MM.1S (cell line): ENCODE measurements at regions not wholly inside any gene's neighbourhood (a gene's known extent, or its start where the extent isn't known, plus 50 kb on each side); places are given as distances from the start of the nearest gene placed in this dataset.

ENCODE experiments used
- DNase-seq: peaks from one replicate; pipeline ENCODE4 v3.0.0-alpha.2; 2015
- H2AFZ ChIP-seq: fragments of 300-600 bp; sonication (generic); 2 replicates; pipeline ENCODE4 v1.6.0; 2016; ENCODE audit warnings: antibody characterized with exemption, low read length
- H3F3A ChIP-seq: fragments of 300-600 bp; sonication (generic); 2 replicates; pipeline ENCODE4 v1.6.1; 2016; ENCODE audit warnings: mild to moderate bottlenecking, antibody characterized with exemption, low read length, moderate library complexity, mixed read lengths; ENCODE audit not compliant: insufficient read depth
- H3K27ac ChIP-seq: fragments of 300-600 bp; sonication (generic); 2 replicates; pipeline ENCODE4 v1.5.1; 2016; ENCODE audit warnings: mild to moderate bottlenecking, low read length
- H3K27me3 ChIP-seq: fragments of 300-600 bp; sonication (generic); replicated peaks from 2 replicates; pipeline ENCODE4 v1.6.0; 2016; ENCODE audit warnings: low read length; ENCODE audit not compliant: insufficient read depth
- H3K36me3 ChIP-seq: fragments of 300-600 bp; sonication (generic); replicated peaks from 2 replicates; pipeline ENCODE4 v1.6.1; 2016; ENCODE audit warnings: mild to moderate bottlenecking, low read length, mixed read lengths; ENCODE audit not compliant: insufficient read depth
- H3K4me1 ChIP-seq: fragments of 300-600 bp; sonication (generic); 2 replicates; pipeline ENCODE4 v1.6.1; 2016; ENCODE audit warnings: low read length, mixed read lengths
- H3K4me2 ChIP-seq: fragments of 300-600 bp; sonication (generic); 2 replicates; pipeline ENCODE4 v1.6.0; 2016; ENCODE audit warnings: low read depth, low read length
- H3K4me3 ChIP-seq: fragments of 300-600 bp; sonication (generic); 2 replicates; pipeline ENCODE4 v1.5.1; 2016; ENCODE audit warnings: low read length, mixed read lengths
- H3K79me2 ChIP-seq: fragments of 300-600 bp; sonication (generic); 2 replicates; pipeline ENCODE4 v1.6.1; 2016; ENCODE audit warnings: mixed run types, low read length, mixed read lengths
- H3K9ac ChIP-seq: fragments of 300-600 bp; sonication (generic); 2 replicates; pipeline ENCODE4 v1.6.1; 2016; ENCODE audit warnings: low read length, mixed read lengths
- H3K9me2 ChIP-seq: fragments of 300-600 bp; sonication (generic); replicated peaks from 2 replicates; pipeline ENCODE4 v1.6.1; 2016; ENCODE audit warnings: mild to moderate bottlenecking, low read length, mixed read lengths; ENCODE audit not compliant: insufficient read depth
- H3K9me3 ChIP-seq: fragments of 300-600 bp; sonication (generic); replicated peaks from 2 replicates; pipeline ENCODE4 v1.6.1; 2016; ENCODE audit warnings: mild to moderate bottlenecking, low read length, mixed read lengths; ENCODE audit not compliant: insufficient read depth
- H4K20me1 ChIP-seq: fragments of 300-600 bp; sonication (generic); 2 replicates; pipeline ENCODE4 v1.6.1; 2016; ENCODE audit warnings: mild to moderate bottlenecking, low read length, moderate library complexity, mixed read lengths; ENCODE audit not compliant: insufficient read depth
- EZH2 ChIP-seq: fragments of 300-600 bp; sonication (generic); optimal IDR thresholded peaks from 2 replicates; pipeline ENCODE3; 2017; ENCODE audit warnings: low read depth, mild to moderate bottlenecking, antibody characterized with exemption, low read length, mixed read lengths
- EZH2phosphoT487 ChIP-seq: fragments of 300-600 bp; sonication (generic); IDR thresholded peaks from 2 replicates; pipeline ENCODE4 v1.6.1; 2018; ENCODE audit warnings: antibody characterized with exemption, low read length
- TF ChIP-seq, protein P1 (sequence below): fragments of 300-600 bp; sonication (generic); IDR thresholded peaks from 2 replicates; pipeline ENCODE4 v1.5.1; 2016; ENCODE audit warnings: antibody characterized with exemption, low read length, mixed read lengths

DNA sequence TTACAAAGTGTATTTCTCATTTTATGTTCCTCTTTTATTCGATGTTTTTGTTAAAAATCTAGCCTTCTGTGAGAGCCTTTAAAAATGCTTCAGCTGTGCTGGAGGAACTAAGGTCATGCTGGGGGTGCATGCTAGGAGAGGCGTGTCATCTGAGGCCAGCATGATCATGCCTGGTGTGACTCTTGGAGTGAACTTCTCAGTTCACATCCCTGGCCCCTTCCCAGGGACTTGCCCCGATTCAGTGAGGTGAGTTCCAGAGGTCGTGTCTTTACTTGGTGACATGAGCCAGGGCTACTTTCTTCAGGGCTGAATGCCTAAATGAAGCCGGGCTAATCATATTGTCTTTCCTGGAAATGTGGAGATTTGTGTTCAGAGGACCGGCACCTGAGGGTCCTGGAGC is 264.9 kb downstream of the MREG start:
- H3F3A ChIP-seq: no peaks in the 10 kb centered on the region
- DNase-seq: no peak
- no peak overlapping the region for H3K9ac ChIP-seq
- H3K27me3 ChIP-seq: no peaks in the 10 kb centered on the region
- no peaks in the 10 kb centered on the region for H3K36me3 ChIP-seq
- no peak overlapping the region for H3K4me3 ChIP-seq
- no peaks in the 10 kb centered on the region for H3K79me2 ChIP-seq
- H3K9me3 ChIP-seq: no peaks in the 10 kb centered on the region
- no peak overlapping the region for H3K4me2 ChIP-seq
- TF ChIP-seq, protein P1, sequence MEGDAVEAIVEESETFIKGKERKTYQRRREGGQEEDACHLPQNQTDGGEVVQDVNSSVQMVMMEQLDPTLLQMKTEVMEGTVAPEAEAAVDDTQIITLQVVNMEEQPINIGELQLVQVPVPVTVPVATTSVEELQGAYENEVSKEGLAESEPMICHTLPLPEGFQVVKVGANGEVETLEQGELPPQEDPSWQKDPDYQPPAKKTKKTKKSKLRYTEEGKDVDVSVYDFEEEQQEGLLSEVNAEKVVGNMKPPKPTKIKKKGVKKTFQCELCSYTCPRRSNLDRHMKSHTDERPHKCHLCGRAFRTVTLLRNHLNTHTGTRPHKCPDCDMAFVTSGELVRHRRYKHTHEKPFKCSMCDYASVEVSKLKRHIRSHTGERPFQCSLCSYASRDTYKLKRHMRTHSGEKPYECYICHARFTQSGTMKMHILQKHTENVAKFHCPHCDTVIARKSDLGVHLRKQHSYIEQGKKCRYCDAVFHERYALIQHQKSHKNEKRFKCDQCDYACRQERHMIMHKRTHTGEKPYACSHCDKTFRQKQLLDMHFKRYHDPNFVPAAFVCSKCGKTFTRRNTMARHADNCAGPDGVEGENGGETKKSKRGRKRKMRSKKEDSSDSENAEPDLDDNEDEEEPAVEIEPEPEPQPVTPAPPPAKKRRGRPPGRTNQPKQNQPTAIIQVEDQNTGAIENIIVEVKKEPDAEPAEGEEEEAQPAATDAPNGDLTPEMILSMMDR: no peak
- TF ChIP-seq EZH2 (no peak), EZH2phosphoT487 (no peak)
- H3K27ac ChIP-seq: no peak overlapping the region
- H2AFZ ChIP-seq: no peak overlapping the region
- H3K4me1 ChIP-seq: peaks cover 19% of the 10 kb centered on the region
- no peaks in the 10 kb centered on the region for H4K20me1 ChIP-seq
- no peaks in the 10 kb centered on the region for H3K9me2 ChIP-seq

DNA sequence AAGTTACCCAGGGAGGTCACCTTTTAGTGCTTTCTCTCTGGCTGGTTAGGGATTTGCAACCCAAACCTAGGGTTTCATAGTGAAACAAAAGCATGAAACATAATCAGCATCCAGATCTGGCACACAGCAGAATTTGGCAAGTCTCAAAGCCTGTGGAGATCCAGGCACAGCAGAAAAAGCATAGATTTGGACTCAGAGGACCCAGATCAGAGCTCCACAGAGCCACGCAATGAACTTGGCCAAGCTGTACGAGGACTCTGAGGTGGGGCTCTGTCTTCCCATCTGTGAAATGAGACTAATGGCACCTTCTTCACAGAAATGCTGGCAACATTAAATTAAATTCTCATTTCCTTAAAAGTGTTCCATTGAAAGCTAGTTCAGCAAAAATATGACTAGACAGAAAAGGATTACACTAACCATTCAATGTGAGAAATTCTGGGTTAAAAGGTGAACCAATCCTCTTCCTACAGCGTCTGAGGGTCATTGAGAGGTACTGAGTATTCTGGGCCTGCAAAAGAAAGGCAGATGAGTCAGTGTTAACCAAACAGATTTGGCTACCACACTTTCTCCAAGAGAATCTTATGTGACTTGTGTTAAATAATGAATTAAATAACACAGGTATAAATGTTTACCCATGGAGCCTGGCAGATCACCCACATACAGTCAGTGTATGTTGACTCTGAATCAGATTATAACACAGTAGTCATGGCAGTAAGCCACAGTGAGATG is 266.3 kb downstream of the MREG start:
- H3F3A ChIP-seq: no peaks in the 10 kb centered on the region
- H2AFZ ChIP-seq: no peak overlapping the region
- DNase-seq: no peak
- H3K4me2 ChIP-seq: no peak overlapping the region
- no peaks in the 10 kb centered on the region for H3K79me2 ChIP-seq
- H3K9me2 ChIP-seq: no peaks in the 10 kb centered on the region
- H3K4me1 ChIP-seq: peaks cover 19% of the 10 kb centered on the region
- no peaks in the 10 kb centered on the region for H3K36me3 ChIP-seq
- no peak overlapping the region for H3K27ac ChIP-seq
- no peaks in the 10 kb centered on the region for H3K27me3 ChIP-seq
- H3K9me3 ChIP-seq: no peaks in the 10 kb centered on the region
- H3K4me3 ChIP-seq: no peak overlapping the region
- H3K9ac ChIP-seq: no peak overlapping the region
- H4K20me1 ChIP-seq: no peaks in the 10 kb centered on the region
- no peak for TF ChIP-seq EZH2phosphoT487
- TF ChIP-seq, protein P1: no peak
- TF ChIP-seq EZH2: no peak

- Histone ChIP-seq H3K27ac (no peak overlapping the region), H3K4me1 (peaks cover 19% of the 10 kb centered on the region), H3F3A (no peaks in the 10 kb centered on the region), H3K4me2 (no peak overlapping the region), H3K9ac (no peak overlapping the region), H3K9me3 (no peaks in the 10 kb centered on the region), H3K4me3 (no peak overlapping the region), H2AFZ (no peak overlapping the region), H3K36me3 (no peaks in the 10 kb centered on the region), H3K9me2 (no peaks in the 10 kb centered on the region), H3K79me2 (no peaks in the 10 kb centered on the region), H4K20me1 (no peaks in the 10 kb centered on the region), H3K27me3 (no peaks in the 10 kb centered on the region)
- DNase-seq: no peak
- TF ChIP-seq EZH2 (no peak), EZH2phosphoT487 (no peak)
- TF ChIP-seq, protein P1: no peak
Observed at GRCh38 chr2:215746226-215746886, 267.0 kb downstream of the MREG start.
